KMS-11 (cell line): ENCODE measurements at regions not wholly inside any gene's neighbourhood (a gene's known extent, or its start where the extent isn't known, plus 50 kb on each side); places are given as distances from the start of the nearest gene placed in this dataset.
"Not testable (repeated sequence)": the region's sequence is repeated elsewhere in the genome, so short reads cannot be mapped to it uniquely, and the experiment has no call there.

Experiments used
- H2AFZ ChIP-seq: fragments of 200-600 bp; sonication (generic); 2 replicates; pipeline ENCODE4 v1.6.1; 2016; ENCODE audit warnings: antibody characterized with exemption, mixed run types, low read depth
- H3K27ac ChIP-seq: fragments of 200-600 bp; sonication (generic); 2 replicates; pipeline ENCODE4 v1.6.1; 2016; ENCODE audit warnings: mild to moderate bottlenecking, mixed run types
- H3K27me3 ChIP-seq: fragments of 200-600 bp; sonication (generic); 2 replicates; pipeline ENCODE4 v1.6.1; 2017; ENCODE audit warnings: mild to moderate bottlenecking, low read depth, mixed run types, moderate library complexity; ENCODE audit not compliant: insufficient read depth
- H3K36me3 ChIP-seq: fragments of 200-600 bp; sonication (generic); 2 replicates; pipeline ENCODE4 v1.6.1; 2017; ENCODE audit warnings: mild to moderate bottlenecking, mixed run types; ENCODE audit not compliant: insufficient read depth
- H3K4me1 ChIP-seq: fragments of 200-600 bp; sonication (generic); 2 replicates; pipeline ENCODE4 v1.6.1; 2016; ENCODE audit warnings: mild to moderate bottlenecking, low read depth, mixed run types; ENCODE audit not compliant: poor library complexity, severe bottlenecking
- H3K4me2 ChIP-seq: fragments of 200-600 bp; sonication (generic); 2 replicates; pipeline ENCODE4 v1.7.0; 2016; ENCODE audit warnings: mild to moderate bottlenecking, mixed run types
- H3K4me3 ChIP-seq: fragments of 200-600 bp; sonication (generic); IDR thresholded peaks from 2 replicates; pipeline ENCODE4 v1.6.1; 2017; ENCODE audit warnings: low read depth, low read length, mixed read lengths; ENCODE audit not compliant: insufficient read depth
- H3K79me2 ChIP-seq: fragments of 200-600 bp; sonication (generic); 2 replicates; pipeline ENCODE4 v1.6.1; 2016; ENCODE audit warnings: low read depth, mixed run types; ENCODE audit not compliant: insufficient read depth
- H3K9ac ChIP-seq: fragments of 200-600 bp; sonication (generic); 2 replicates; pipeline ENCODE4 v1.6.1; 2016; ENCODE audit warnings: mild to moderate bottlenecking, mixed run types
- H4K20me1 ChIP-seq: fragments of 200-600 bp; sonication (generic); 2 replicates; pipeline ENCODE4 v1.6.1; 2016; ENCODE audit warnings: mild to moderate bottlenecking, mixed run types; ENCODE audit not compliant: insufficient read depth
- TF ChIP-seq, protein P1 (sequence below): fragments of 200-600 bp; sonication (generic); conservative IDR thresholded peaks from 2 replicates; pipeline ENCODE4 v1.6.1; 2017; ENCODE audit warnings: low read depth, mild to moderate bottlenecking, antibody characterized with exemption, low read length, moderate library complexity, mixed read lengths

DNA sequence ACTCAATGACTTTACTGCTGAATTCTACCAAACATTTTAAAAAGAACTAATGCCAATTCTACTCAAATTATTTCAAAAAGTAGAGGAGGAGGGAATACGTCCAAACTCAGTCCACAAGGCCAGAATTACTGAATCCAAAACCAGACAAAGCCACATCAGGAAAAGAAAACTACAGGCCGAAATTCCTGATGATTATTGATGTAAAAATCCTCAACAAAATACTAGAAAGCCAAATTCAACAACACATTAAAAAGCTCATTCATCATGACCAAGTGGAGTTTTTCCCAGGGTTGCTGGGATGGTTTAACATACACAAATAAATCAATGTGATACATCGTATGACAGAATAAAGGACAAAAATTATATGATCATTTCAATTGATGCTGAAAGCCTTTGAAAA lies 103.9 kb upstream of the UBE2E3 start:
- no peak overlapping the region for H3K4me3 ChIP-seq
- H3K79me2 ChIP-seq = no peaks in the 10 kb centered on the region
- no peak overlapping the region for H3K9ac ChIP-seq
- no peaks in the 10 kb centered on the region for H4K20me1 ChIP-seq
- H3K4me2 ChIP-seq = no peak overlapping the region
- H3K36me3 ChIP-seq = no peaks in the 10 kb centered on the region
- H3K27ac ChIP-seq = no peak overlapping the region
- H3K4me1 ChIP-seq = no peaks in the 10 kb centered on the region
- no peaks in the 10 kb centered on the region for H3K27me3 ChIP-seq
- H2AFZ ChIP-seq = no peak overlapping the region
- TF ChIP-seq, protein P1, sequence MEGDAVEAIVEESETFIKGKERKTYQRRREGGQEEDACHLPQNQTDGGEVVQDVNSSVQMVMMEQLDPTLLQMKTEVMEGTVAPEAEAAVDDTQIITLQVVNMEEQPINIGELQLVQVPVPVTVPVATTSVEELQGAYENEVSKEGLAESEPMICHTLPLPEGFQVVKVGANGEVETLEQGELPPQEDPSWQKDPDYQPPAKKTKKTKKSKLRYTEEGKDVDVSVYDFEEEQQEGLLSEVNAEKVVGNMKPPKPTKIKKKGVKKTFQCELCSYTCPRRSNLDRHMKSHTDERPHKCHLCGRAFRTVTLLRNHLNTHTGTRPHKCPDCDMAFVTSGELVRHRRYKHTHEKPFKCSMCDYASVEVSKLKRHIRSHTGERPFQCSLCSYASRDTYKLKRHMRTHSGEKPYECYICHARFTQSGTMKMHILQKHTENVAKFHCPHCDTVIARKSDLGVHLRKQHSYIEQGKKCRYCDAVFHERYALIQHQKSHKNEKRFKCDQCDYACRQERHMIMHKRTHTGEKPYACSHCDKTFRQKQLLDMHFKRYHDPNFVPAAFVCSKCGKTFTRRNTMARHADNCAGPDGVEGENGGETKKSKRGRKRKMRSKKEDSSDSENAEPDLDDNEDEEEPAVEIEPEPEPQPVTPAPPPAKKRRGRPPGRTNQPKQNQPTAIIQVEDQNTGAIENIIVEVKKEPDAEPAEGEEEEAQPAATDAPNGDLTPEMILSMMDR = no peak

DNA sequence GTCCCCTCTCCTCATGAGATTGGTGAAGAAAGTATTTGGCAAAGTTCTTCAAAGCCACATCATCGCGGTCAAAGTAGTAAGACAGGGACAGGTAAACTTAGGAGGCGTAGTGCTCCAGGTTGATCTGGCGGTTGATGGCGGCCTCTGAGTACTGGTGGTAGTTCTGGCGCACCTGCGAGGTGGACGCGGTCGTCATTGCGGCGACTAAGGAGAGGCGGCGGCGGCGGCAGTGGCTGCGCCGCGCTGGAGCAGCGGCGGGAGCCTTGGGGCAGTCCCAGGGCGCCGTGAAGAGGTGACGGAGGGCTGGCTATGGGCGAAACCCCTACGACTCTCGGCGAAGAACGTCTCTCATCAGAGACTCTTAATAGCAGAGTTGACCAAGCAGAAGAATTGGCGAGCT lies 107.2 kb upstream of the UBE2E3 start:
- no peak overlapping the region for H2AFZ ChIP-seq
- H4K20me1 ChIP-seq = no peaks in the 10 kb centered on the region
- H3K36me3 ChIP-seq = no peaks in the 10 kb centered on the region
- no peak overlapping the region for H3K4me3 ChIP-seq
- TF ChIP-seq, protein P1 = no peak
- H3K4me2 ChIP-seq = no peak overlapping the region
- H3K27me3 ChIP-seq = no peaks in the 10 kb centered on the region
- H3K27ac ChIP-seq = no peak overlapping the region
- H3K4me1 ChIP-seq = no peaks in the 10 kb centered on the region
- H3K79me2 ChIP-seq = no peaks in the 10 kb centered on the region
- no peak overlapping the region for H3K9ac ChIP-seq

DNA sequence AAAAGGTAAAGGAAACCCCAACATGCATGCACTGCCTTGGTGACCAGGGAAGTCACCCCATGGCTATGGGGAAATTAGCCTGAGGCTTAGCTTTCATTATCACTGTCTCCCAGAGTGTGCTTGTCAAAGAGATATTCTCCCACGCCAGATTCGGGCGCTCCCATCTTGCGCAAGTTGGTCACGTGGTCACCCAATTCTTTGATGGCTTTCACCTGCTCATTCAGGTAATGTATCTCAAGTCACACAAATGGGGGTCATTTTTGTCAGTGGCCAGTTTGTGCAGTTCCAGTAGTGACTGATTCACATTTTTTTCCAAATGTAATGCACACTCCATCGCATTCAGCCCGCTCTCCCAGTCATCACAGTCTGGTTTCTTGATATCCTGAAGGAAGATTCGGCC lies 107.6 kb upstream of the UBE2E3 start:
- not testable (repeated sequence) for H3K27me3 ChIP-seq, H3K79me2 ChIP-seq, H3K4me3 ChIP-seq, H3K36me3 ChIP-seq, H3K4me1 ChIP-seq, H3K9ac ChIP-seq, H3K4me2 ChIP-seq, H2AFZ ChIP-seq, H4K20me1 ChIP-seq, H3K27ac ChIP-seq

DNA sequence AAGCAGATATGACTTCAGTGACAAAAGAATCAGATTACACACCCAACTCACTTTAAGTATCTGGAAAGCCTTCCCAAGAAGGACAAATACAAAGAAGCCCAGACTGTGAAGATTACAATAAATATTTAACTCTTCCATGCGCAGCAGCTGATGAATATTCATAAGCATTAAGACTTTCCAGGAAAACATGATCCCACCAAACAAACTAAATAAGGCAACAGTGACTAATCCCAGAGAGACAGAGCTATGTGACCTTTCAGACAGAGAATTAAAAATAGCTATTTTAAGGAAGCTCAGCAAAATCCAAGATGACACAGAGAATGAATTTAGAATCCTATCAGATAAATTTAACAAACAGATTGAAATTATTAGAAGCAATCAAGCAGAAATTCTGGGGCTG lies 108.2 kb upstream of the UBE2E3 start:
- H3K4me3 ChIP-seq = no peak overlapping the region
- TF ChIP-seq, protein P1 = no peak
- no peaks in the 10 kb centered on the region for H3K27me3 ChIP-seq
- H2AFZ ChIP-seq = no peak overlapping the region
- H3K9ac ChIP-seq = no peak overlapping the region
- no peak overlapping the region for H3K27ac ChIP-seq
- no peaks in the 10 kb centered on the region for H3K36me3 ChIP-seq
- H3K4me1 ChIP-seq = no peaks in the 10 kb centered on the region
- H3K4me2 ChIP-seq = no peak overlapping the region
- no peaks in the 10 kb centered on the region for H4K20me1 ChIP-seq
- no peaks in the 10 kb centered on the region for H3K79me2 ChIP-seq

DNA sequence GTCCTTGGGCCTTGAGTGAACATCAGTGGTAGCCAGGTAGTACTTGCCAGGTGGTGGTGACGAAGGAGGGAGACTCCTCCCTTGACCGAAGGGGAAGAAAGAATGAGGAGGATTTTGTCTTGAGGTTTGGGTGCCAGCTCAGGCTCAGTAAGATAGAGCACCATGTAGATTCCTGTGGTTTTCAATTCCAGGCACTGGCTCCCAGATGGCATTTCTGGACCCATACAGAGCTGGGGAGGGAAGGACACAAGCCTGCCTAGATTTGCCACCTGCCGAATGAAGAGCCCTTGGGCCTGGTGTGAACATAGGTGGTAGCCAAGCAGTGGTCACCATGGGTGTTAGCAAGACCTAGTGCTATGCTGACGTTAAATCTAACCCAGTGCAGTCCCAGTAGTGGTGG lies 108.8 kb upstream of the UBE2E3 start:
- Histone ChIP-seq H3K27ac (no peak overlapping the region), H3K4me1 (no peaks in the 10 kb centered on the region), H4K20me1 (no peaks in the 10 kb centered on the region), H3K36me3 (no peaks in the 10 kb centered on the region), H3K79me2 (no peaks in the 10 kb centered on the region), H3K9ac (no peak overlapping the region), H3K27me3 (no peaks in the 10 kb centered on the region), H2AFZ (no peak overlapping the region), H3K4me3 (no peak overlapping the region), H3K4me2 (no peak overlapping the region)
- TF ChIP-seq, protein P1 = no peak
